Spleen (tissue), 7 donors: ENCODE measurements at regions not wholly inside any gene's neighbourhood (a gene's known extent, or its start where the extent isn't known, plus 50 kb on each side); places are given as distances from the start of the nearest gene placed in this dataset.

Experiments used
- CTCF ChIP-seq, 11 experiments: fragments of 200-600 bp in 7 of 11; fragments of 450-650 bp in 4 of 11; sonication (generic) in 4 of 11; IDR thresholded peaks in 8 of 11; conservative IDR thresholded peaks in 3 of 11; 1 replicate in 7 of 11; 2 replicates in 4 of 11; pipeline versions ENCODE4 v1.4.0 to v1.8.0; 2016 to 2021; ENCODE audit warnings: antibody characterized with exemption in 11 of 11, inconsistent platforms in 4 of 11, mild to moderate bottlenecking in 1 of 11
- POLR2A ChIP-seq, 3 donors: fragments of 450-650 bp; IDR thresholded peaks; one replicate each; pipeline ENCODE4 v1.5.1; 2017; ENCODE audit warnings: antibody characterized with exemption in 3 of 3, mild to moderate bottlenecking in 1 of 3
- POLR2AphosphoS5 ChIP-seq, 3 donors: sonication (generic); formaldehyde crosslinking; IDR thresholded peaks; one replicate each; pipeline ENCODE4 v1.5.1; 2017; ENCODE audit warnings: antibody characterized with exemption in 3 of 3
- donor health status: DM: no; HTN: no; CAD: no; lungs with moderate emphysema.
- donor health status: DM: no; HTN: no; CAD: no.
- donor health status: DM: no; HTN: no; CAD: no.

- TF ChIP-seq POLR2AphosphoS5 (IDR thresholded peaks at IDR 0.05) (no peak), CTCF (IDR thresholded peaks at IDR 0.05 in 8 of 11, conservative IDR thresholded peaks at IDR 0.05 in 3 of 11) (no peak), POLR2A (IDR thresholded peaks at IDR 0.05) (no peak)
These were observed 237.9 kb downstream of the NEBL start for GRCh38 chr10:20659225-20659624.
